ENCODE measurements at regions not wholly inside any gene's neighbourhood (a gene's known extent, or its start where the extent isn't known, plus 50 kb on each side); places are given as distances from the start of the nearest gene placed in this dataset.

DNA sequence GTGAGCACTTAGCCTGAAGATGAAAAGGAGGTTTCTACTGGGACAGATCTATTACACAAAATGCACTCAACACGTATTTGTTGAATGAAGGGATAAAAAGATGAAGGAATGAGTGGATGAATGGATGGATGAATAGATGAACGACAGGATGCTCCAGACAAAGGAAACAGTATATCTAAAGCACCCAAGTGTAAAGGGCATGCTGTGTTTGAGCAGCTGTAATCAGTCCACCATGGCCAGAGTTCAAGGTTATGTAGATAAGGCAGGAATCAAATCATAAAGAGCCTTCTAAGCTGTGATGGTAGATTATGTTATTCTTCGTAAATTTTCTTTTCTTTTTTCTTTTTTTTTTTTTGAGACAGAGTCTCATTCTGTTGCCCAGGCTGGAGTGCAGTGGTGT lies 194.4 kb upstream of the FOXN2 start:
- no peaks in the 10 kb centered on the region for H3K27me3 Mint-ChIP-seq (ENCODE audit: insufficient read depth, unreplicated experiment)
- H3K4me3 Mint-ChIP-seq (ENCODE audit: unreplicated experiment), result no peak overlapping the region
- no peaks in the 10 kb centered on the region for H3K9me3 Mint-ChIP-seq (ENCODE audit: unreplicated experiment)
- ChIA-PET CTCF (no interaction called here), POLR2A (no interaction called here)
- TF ChIP-seq, protein P1, sequence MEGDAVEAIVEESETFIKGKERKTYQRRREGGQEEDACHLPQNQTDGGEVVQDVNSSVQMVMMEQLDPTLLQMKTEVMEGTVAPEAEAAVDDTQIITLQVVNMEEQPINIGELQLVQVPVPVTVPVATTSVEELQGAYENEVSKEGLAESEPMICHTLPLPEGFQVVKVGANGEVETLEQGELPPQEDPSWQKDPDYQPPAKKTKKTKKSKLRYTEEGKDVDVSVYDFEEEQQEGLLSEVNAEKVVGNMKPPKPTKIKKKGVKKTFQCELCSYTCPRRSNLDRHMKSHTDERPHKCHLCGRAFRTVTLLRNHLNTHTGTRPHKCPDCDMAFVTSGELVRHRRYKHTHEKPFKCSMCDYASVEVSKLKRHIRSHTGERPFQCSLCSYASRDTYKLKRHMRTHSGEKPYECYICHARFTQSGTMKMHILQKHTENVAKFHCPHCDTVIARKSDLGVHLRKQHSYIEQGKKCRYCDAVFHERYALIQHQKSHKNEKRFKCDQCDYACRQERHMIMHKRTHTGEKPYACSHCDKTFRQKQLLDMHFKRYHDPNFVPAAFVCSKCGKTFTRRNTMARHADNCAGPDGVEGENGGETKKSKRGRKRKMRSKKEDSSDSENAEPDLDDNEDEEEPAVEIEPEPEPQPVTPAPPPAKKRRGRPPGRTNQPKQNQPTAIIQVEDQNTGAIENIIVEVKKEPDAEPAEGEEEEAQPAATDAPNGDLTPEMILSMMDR (IDR thresholded peaks at IDR 0.05; ENCODE audit: unreplicated experiment), result no peak
- H3K4me1 Mint-ChIP-seq (ENCODE audit: insufficient read depth, unreplicated experiment), result peaks cover 5% of the 10 kb centered on the region
- no TSS peak for BruUV-seq (replicated peaks)
- peaks cover 6% of the 10 kb centered on the region for H3K36me3 Mint-ChIP-seq (ENCODE audit: insufficient read depth, unreplicated experiment)
- intact Hi-C loops (cut with micrococcal nuclease), result no loop called here
- DNase-seq (ENCODE audit: unreplicated experiment), result no peak
- H3K27ac Mint-ChIP-seq (ENCODE audit: low read depth, unreplicated experiment), result no peak overlapping the region

DNA sequence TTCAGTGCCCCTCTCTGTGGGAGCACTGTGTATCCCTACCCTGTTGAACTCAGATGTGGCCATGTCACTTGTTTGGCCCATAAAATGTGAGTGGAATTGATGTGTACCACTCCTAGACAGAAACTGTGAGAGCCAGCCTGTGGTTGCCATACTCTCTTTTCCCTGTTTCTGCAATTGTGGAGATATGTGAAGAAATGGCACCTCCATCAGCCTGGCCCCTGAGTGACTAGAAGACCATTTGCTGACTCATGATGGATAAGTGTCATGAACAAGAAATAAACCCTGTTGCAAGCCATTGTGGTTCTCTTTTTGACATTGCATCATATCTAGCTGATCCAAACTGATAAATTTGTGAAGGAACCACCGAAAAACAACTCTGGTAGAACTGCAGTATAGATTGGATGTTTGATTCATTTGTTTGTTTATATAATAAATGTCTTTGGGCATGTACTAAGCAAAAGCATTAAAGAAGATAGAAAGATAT lies 193.7 kb upstream of the FOXN2 start:
- intact Hi-C loops (cut with micrococcal nuclease), result no loop called here
- H3K4me3 Mint-ChIP-seq (ENCODE audit: unreplicated experiment), result no peak overlapping the region
- BruUV-seq (replicated peaks), result no TSS peak
- DNase-seq (ENCODE audit: unreplicated experiment), result peak; percentile 55
- CTCF ChIA-PET, result no interaction called here
- peaks cover 6% of the 10 kb centered on the region for H3K36me3 Mint-ChIP-seq (ENCODE audit: insufficient read depth, unreplicated experiment)
- no peaks in the 10 kb centered on the region for H3K9me3 Mint-ChIP-seq (ENCODE audit: unreplicated experiment)
- H3K4me1 Mint-ChIP-seq (ENCODE audit: insufficient read depth, unreplicated experiment), result peaks cover 5% of the 10 kb centered on the region
- POLR2A ChIA-PET, result no interaction called here
- TF ChIP-seq, protein P1 (IDR thresholded peaks at IDR 0.05; ENCODE audit: unreplicated experiment), result no peak
- no peak overlapping the region for H3K27ac Mint-ChIP-seq (ENCODE audit: low read depth, unreplicated experiment)
- H3K27me3 Mint-ChIP-seq (ENCODE audit: insufficient read depth, unreplicated experiment), result no peaks in the 10 kb centered on the region

DNA sequence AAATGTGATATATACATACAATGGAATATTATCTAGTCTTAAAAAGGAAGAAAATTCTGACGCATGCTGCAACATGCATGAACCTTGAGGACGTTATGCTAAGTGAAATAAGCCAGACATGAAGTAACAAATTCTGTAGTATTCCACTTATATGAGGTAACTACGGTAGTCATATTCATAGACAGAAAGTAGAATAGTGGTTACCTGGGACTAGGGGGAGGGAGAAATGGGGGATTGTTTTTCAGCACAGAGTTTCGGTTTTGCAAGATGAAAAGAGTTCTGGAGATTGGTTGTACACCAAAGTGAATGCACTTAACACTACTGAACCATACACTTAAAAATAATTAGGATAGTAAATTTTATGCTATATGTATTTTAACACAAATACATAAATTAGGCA lies 192.3 kb upstream of the FOXN2 start:
- TF ChIP-seq, protein P1 (IDR thresholded peaks at IDR 0.05; ENCODE audit: unreplicated experiment), result no peak
- intact Hi-C loops (cut with micrococcal nuclease), result no loop called here
- ChIA-PET CTCF (no interaction called here), POLR2A (no interaction called here)
- Mint-ChIP-seq H3K27me3 (ENCODE audit: insufficient read depth, unreplicated experiment) (no peaks in the 10 kb centered on the region), H3K9me3 (ENCODE audit: unreplicated experiment) (no peaks in the 10 kb centered on the region), H3K27ac (ENCODE audit: low read depth, unreplicated experiment) (no peak overlapping the region), H3K36me3 (ENCODE audit: insufficient read depth, unreplicated experiment) (no peaks in the 10 kb centered on the region), H3K4me3 (ENCODE audit: unreplicated experiment) (no peak overlapping the region), H3K4me1 (ENCODE audit: insufficient read depth, unreplicated experiment) (peaks cover 5% of the 10 kb centered on the region)
- DNase-seq (ENCODE audit: unreplicated experiment), result no peak
- BruUV-seq (replicated peaks), result no TSS peak

DNA sequence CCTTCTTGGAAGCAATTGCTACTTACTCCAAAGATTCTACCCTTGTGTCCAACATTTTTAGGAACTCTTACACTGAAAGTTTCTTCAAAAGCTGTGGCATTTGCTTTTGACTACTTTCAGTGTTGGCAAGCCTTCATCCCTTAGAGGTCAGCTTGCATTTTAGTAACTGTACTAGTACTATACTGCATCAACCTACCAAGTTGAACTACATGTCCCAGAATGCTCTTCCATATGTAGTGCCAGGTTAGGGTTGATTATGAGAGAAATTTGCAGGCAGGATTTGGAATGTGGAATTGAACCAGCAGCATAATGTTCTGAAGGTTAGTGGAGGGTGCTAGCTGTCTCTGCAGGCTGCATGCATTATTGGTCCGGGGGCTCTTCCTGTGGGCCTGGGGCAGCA lies 189.9 kb upstream of the FOXN2 start:
- Mint-ChIP-seq H3K4me3 (ENCODE audit: unreplicated experiment) (no peak overlapping the region), H3K27me3 (ENCODE audit: insufficient read depth, unreplicated experiment) (no peaks in the 10 kb centered on the region), H3K9me3 (ENCODE audit: unreplicated experiment) (no peaks in the 10 kb centered on the region), H3K27ac (ENCODE audit: low read depth, unreplicated experiment) (no peak overlapping the region), H3K4me1 (ENCODE audit: insufficient read depth, unreplicated experiment) (peaks cover 5% of the 10 kb centered on the region), H3K36me3 (ENCODE audit: insufficient read depth, unreplicated experiment) (no peaks in the 10 kb centered on the region)
- DNase-seq (ENCODE audit: unreplicated experiment), result no peak
- intact Hi-C loops (cut with micrococcal nuclease), result no loop called here
- CTCF ChIA-PET, result interaction anchor here (0.6 kb wide), 1 partner anchor 11 kb away, joined by 3 read pairs; no protein-coding TSS in a partner anchor
- POLR2A ChIA-PET, result no interaction called here
- TF ChIP-seq, protein P1 (IDR thresholded peaks at IDR 0.05; ENCODE audit: unreplicated experiment), result no peak
- BruUV-seq (replicated peaks), result no TSS peak

Data from MCF 10A (cell line).